Esophagus squamous epithelium (tissue), 5 donors: ENCODE measurements at regions not wholly inside any gene's neighbourhood (a gene's known extent, or its start where the extent isn't known, plus 50 kb on each side); places are given as distances from the start of the nearest gene placed in this dataset.

Experiments used
- DNase-seq: peaks from one replicate; lab custom pipeline; 2025; lab: John Stamatoyannopoulos, UW
- H3K27ac ChIP-seq, 4 donors: fragments of 200-600 bp; sonication (generic); one replicate each; pipeline ENCODE4 v1.5.1; 2016 to 2019; ENCODE audit warnings: mild to moderate bottlenecking in 1 of 4
- H3K27me3 ChIP-seq, 4 donors: fragments of 200-600 bp; sonication (generic); 1 replicate in 3 of 4; 2 replicates in 1 of 4; pipeline versions ENCODE4 v1.5.1 to v1.6.0; 2017 to 2021; ENCODE audit warnings: antibody characterized with exemption in 1 of 4
- H3K36me3 ChIP-seq, 3 donors: fragments of 200-600 bp; sonication (generic); one replicate each; pipeline ENCODE4 v1.5.1; 2016 to 2019
- H3K4me1 ChIP-seq, 3 donors: fragments of 200-600 bp; sonication (generic); one replicate each; pipeline ENCODE4 v1.5.1; 2017 to 2019
- H3K4me3 ChIP-seq, 4 donors: fragments of 200-600 bp; sonication (generic); 1 replicate in 3 of 4; 2 replicates in 1 of 4; pipeline ENCODE4 v1.5.1; 2016 to 2019; ENCODE audit warnings: mild to moderate bottlenecking in 2 of 4, moderate library complexity in 1 of 4
- H3K9me3 ChIP-seq, 3 donors: fragments of 200-600 bp; sonication (generic); one replicate each; pipeline ENCODE4 v1.5.1; 2016 to 2019
- POLR2A ChIP-seq, 4 donors: fragments of 450-650 bp; IDR thresholded peaks; one replicate each; pipeline ENCODE4 v1.6.1; 2017; ENCODE audit warnings: antibody characterized with exemption in 4 of 4, mild to moderate bottlenecking in 4 of 4, moderate library complexity in 3 of 4
- WGBS, 2 donors: methylation state at CpG; one replicate each; pipeline ENCODE4 v1.1.5; 2018; 5-methylcytosine and 5-hydroxymethylcytosine counted together
- intact Hi-C: fragments of 100-400 bp; cut with DNase I; formaldehyde crosslinking; loops from one replicate; pipeline ENCODE4 v1.15.0; 2022
- TF ChIP-seq, protein P1 (sequence below), 6 experiments: fragments of 450-650 bp in 4 of 6; fragments of 200-600 bp in 2 of 6; sonication (generic) in 2 of 6; IDR thresholded peaks; one replicate each; pipeline ENCODE4 v1.5.1; 2016 to 2019; ENCODE audit warnings: antibody characterized with exemption in 6 of 6, mild to moderate bottlenecking in 4 of 6, moderate library complexity in 4 of 6
- donor health status: DM: yes; HTN: yes; CAD: no.

DNA sequence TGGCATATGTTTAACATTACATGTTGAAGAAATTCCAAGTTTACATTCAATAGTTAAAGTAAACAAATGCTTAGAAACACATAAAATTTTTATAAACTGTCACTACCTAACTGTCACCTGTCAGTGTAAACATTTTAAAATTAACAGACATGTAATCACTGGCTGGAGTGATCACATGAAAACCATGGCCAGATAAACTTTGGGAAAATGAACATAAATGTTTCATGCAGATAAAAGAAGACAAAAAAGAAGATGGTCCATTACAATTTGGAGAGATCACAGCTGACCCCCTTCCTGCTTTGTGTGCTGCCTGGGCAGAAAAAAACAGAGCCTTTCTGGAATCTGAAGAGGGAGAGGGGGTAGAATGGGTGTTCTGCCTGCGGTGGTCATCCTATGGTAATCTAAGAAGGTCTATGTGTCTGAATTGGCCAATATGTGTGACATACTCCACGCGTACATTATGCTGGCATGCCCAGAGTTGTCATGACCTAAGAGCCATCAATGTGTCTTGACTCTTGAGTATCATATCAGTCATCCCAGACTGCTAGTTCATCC is 57.5 kb upstream of the MEOX2 start:
- no peaks in the 10 kb centered on the region for H3K4me1 ChIP-seq
- no peaks in the 10 kb centered on the region for H3K27me3 ChIP-seq
- TF ChIP-seq, protein P1, sequence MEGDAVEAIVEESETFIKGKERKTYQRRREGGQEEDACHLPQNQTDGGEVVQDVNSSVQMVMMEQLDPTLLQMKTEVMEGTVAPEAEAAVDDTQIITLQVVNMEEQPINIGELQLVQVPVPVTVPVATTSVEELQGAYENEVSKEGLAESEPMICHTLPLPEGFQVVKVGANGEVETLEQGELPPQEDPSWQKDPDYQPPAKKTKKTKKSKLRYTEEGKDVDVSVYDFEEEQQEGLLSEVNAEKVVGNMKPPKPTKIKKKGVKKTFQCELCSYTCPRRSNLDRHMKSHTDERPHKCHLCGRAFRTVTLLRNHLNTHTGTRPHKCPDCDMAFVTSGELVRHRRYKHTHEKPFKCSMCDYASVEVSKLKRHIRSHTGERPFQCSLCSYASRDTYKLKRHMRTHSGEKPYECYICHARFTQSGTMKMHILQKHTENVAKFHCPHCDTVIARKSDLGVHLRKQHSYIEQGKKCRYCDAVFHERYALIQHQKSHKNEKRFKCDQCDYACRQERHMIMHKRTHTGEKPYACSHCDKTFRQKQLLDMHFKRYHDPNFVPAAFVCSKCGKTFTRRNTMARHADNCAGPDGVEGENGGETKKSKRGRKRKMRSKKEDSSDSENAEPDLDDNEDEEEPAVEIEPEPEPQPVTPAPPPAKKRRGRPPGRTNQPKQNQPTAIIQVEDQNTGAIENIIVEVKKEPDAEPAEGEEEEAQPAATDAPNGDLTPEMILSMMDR (IDR thresholded peaks at IDR 0.05) = no peak
- TF ChIP-seq POLR2A (IDR thresholded peaks at IDR 0.05) = no peak
- H3K36me3 ChIP-seq = no peaks in the 10 kb centered on the region
- H3K9me3 ChIP-seq = no peaks in the 10 kb centered on the region
- no peak overlapping the region for H3K4me3 ChIP-seq
- intact Hi-C loops = no loop called here
- no peak overlapping the region for H3K27ac ChIP-seq
- 63 to 100% methylated on average over 2 to 3 of the region's 3 CpGs for WGBS, 2 donors
- no peak for DNase-seq

DNA sequence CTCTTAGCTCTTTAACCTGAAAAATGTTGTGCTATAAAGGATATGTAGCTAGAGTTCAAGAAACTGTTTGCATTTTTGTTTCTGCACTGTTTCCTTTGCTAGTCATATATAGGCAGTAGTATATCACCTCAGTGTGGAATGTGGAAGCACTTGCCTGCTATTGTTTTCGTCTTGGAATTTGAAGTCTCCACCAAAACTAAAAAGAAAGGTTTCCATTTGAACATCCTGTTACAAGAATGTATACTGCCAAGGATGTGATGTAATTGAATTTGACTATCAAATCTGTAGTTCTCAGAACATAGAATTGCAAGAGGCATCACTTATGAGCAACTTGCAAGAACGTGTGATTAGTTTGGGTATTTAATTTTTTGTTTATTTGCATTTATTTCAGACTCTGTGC is 51.1 kb upstream of the MEOX2 start:
- Histone ChIP-seq H3K9me3 (no peaks in the 10 kb centered on the region), H3K36me3 (no peaks in the 10 kb centered on the region), H3K27me3 (no peaks in the 10 kb centered on the region), H3K4me1 (no peaks in the 10 kb centered on the region), H3K4me3 (no peak overlapping the region), H3K27ac (no peak overlapping the region)
- no peak for DNase-seq
- intact Hi-C loops = no loop called here
- TF ChIP-seq POLR2A (IDR thresholded peaks at IDR 0.05) = no peak
- TF ChIP-seq, protein P1 (IDR thresholded peaks at IDR 0.05) = no peak
- 32 to 42% methylated on average over 2 of the region's 2 CpGs for WGBS, 2 donors
